Activated effector memory CD4-positive, alpha-beta T cell treated with anti-CD3 and anti-CD28 coated beads, Interleukin-2, amount 50 U/mL, for 16 hours (primary cell): ENCODE measurements at regions not wholly inside any gene's neighbourhood (a gene's known extent, or its start where the extent isn't known, plus 50 kb on each side); places are given as distances from the start of the nearest gene placed in this dataset.
A peak's percentile ranks its signal among the peaks of the same experiment; 100 is the strongest.
"Not testable (repeated sequence)": the region's sequence is repeated elsewhere in the genome, so short reads cannot be mapped to it uniquely, and the experiment has no call there.

Experiments used
- DNase-seq: peaks from one replicate; pipeline ENCODE4 v3.0.0-alpha.2; 2020

DNA sequence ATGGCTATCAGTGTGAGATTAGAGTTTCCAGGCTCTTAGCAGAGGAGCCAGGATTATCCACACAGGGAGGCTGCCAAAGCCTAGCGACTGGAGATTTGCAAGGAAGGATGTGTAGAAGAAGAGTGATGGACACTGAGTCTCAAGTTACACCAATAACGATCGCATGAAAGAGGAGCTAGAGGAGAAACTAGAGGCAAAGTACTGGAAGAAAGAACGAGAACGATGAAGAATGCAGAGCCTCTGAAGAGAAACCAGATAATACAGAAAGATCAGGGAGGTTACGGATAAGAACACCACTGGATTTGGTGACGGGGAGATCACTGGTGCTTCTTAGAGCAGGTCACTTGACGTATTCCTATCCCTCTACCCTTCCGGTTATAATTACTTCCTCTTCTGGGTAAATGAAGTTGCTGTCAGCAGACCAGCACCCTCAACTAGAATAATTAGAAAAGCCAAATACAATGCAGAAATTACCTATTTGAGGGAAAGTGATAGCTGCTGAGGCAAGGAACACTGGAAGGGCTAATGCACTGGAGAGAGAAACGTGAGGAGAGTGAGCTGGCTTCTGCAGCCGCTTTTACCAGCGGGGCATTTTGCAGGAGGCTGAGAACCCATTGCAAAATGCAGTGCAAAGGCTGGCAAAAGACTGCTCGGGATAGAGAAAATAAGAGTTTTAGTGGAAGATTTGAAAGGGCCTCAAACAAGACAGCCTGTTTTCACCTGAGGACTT lies 93.1 kb upstream of the HIF1A start:
- DNase-seq, result no peak

DNA sequence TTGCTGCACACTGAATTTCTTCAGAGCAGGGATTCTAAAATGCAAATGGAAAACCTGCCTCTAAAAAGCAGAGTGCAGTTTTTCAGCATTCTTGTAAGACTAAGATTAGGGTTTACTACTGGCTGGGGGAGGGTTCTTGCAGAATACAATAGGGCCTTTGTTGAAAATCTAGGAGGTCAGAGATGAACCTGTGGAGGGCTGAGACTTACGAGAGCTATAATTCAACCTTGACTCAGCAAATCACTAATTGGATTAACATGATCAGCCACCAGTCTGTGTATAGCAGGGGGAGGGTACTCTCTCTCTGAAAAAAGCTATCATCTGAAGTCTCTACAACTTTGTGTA lies 92.6 kb upstream of the HIF1A start:
- no peak for DNase-seq

DNA sequence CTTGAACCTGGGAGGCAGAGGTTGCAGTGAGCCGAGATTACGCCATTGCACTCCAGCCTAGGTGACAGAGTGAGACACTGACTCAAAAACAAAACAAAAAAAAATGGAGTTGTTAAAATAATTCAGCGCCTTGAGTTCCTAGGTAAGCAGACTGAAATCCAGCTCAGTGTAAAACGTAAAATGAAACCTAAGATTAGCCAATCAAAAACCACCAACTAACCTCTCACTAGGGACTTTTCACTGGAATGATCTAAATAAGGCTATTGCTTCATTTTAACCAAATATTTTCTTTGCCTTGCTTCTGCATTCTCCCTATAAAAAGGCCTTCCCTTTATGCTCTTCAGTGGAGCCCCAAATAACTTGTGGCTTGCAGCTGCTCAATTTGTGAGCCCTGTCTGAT lies 91.6 kb upstream of the HIF1A start:
- no peak for DNase-seq

DNA sequence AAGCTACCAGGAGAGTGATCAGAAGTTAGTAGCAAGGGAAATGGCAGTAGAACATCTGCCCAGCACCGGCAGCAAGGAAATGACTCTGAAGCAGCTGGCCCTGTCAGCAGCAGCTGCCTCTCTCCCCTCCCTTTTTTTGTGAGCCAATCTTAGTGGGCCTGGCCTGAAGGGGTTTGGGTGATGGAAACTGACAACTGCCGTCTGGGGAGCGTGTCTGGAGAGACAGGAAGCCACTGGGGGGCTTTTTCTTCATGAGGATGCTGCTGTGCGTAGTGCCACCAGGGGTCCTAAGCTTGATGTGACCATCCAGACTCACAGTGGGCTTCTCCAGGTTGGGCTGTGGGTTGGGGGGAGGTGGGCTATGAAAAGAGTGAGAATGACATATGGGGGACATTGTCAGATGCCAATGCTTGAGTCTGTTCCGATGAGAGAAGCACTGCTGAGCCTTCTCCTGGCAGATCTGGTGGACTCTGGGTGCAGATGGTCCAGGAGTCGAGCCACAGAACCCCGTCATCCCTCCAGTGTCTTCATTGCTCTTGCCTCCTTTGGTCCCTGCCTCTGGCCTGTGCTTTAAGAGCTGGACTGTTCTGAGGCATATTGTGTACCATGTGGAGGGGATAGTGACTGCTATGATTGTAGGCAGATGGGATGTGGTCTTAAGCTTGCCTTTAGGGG lies 87.6 kb upstream of the HIF1A start:
- no peak for DNase-seq

DNA sequence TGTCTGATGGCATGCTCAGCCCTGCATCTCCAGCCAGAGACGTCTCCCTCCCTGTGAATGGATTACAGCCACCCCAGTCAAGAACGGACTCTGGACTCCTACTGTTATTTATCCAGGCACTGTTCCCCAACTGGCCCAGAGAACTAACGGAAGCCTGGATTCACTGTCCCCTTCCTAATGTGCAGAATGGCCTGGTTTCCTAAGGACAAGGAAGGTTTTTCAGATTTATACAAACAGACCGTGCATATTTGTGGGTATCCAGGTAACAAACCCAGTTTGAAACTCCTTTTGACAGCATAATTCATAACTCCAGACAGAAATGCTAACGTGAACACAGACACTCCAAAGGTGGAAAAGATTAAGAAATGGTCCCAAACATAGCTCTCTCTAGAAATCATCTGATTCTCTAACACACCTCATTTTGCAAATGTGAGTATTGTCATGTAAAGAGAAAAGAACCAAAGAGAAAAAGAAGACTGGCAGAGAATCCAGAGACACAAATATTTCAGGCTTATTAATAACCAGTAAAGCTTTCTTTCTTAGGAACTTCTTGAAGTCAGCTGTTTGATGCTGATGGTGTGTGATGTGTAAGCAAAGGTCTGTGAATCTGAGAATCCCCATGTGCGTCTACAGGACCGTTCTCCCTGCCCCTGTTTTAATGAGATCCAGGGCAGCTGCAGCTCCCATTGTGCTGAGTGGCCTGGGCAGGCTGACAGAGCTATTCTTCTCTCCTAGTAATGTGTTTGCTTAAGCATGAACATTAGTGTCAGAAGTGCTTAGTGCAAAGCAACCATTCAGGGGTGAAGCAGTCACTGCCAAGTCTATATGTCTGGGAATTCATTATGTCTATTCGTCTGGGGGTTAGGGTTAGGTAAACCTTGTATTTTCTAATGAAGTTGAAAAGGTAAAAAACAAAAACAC lies 86.8 kb upstream of the HIF1A start:
- no peak for DNase-seq

GRCh38 chr14:61609191-61609843 lies 86.0 kb upstream of the HIF1A start:
- no peak for DNase-seq

DNA sequence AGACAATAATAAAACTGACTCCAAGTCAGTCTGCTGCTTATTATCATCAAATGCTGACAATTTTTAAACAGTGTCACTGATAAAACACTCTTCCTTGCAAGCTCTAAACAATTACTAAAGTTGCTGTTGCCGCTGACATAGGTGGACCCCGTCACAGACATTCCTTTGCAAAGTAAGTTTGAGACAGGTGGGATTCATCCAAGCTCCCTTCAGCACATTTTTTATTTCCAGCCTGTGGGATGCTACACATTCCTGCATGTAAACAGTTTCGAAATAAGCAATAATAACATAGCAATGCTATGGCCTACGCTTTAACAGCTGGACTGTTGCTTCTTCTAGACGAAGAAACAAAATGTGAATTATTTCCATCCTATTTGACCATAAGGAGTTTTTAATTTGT lies 85.4 kb upstream of the HIF1A start:
- no peak for DNase-seq

- no peak for DNase-seq
These were observed 84.4 kb upstream of the HIF1A start for GRCh38 chr14:61610900-61611299.

DNA sequence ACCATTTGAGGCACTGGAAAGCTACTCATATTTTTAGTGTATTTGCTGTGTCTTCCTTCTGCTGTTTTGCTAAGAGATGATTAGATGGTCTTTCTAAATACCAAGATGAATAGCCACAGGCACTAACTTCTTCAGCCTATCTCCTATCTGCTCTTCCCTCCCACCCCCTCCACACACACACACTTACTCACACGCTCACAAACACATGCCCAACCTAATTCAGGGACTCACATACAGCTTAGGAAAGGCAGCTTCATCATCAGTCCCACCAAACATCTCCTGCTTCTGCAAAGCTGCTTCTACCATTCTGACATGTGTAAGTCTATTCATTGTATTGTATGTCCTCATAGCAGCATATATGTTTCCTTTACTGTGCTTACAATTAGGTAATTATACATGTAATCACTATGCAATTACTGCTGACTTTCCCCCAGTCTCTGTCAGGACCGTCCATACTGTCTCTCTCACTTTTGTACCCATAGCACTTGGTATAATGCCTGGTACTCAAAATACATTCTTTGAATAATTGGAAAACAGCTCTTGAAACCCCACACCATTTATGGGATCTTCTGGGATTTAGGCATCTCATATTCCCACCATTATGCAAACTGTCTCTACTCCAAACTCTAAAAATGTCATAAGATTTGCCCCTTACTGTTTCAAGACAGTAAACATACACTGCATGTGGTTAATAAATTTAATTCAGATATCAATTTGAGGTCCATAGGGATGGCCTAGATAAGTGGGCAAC lies 83.3 kb upstream of the HIF1A start:
- DNase-seq, result no peak

- not testable (repeated sequence) for DNase-seq
These were observed 82.3 kb upstream of the HIF1A start for GRCh38 chr14:61613006-61613405.

DNA sequence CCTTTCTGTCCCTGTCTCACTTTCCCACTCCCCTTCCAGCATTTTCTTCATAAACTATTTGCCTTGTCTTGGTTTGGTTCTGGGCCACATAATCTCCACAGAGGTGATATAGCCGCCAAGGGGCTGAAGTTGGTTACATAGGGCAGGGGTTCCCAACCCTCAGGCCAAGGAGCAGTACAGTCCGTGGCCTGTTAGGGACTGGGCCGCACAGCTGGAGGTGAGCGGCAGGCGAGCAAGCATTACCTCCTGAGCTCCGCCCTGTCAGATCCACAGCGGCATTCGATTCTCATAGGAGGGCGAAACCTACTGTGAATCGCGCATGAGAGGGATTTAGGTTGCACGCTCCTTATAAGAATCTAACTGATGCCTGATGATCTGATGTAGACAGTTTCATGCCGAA lies 80.6 kb upstream of the HIF1A start:
- DNase-seq, result no peak

DNA sequence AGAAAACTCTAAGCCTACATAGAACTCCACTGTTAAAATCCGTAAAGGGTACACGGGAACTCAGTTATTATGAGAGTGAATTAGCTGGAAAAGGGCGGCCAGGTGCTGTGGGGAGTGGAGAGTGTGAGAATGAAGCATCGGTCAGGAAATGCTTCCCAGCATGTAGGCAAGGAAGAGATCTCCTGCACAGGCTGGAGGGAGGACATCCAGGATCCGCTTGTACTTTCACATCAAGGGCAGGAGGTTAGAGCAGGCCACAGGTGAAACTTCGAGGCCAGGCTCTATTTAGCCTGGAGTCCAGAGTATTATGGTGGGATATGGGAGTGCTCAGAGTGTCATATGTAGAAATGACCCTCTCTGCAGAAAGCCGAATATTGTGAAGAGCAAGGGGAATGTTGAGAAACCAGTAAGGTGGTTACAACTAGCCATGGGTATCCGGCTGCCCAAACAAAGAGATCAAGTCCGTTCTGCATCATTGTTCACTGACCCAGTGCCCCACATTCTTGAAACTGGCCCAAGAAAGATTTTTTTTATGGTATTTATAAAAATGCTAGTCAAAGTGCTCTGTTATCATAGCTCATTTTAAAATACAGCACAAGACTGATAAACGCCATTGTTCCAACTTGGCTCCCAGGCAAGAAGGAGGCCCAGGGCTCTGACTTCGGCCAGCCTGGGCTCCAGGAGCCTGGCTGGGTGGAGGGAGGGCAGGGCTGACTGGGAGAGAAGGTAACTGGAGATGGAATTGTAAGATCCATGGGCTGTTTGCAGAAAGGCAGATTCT lies 79.4 kb upstream of the HIF1A start:
- DNase-seq, result no peak

GRCh38 chr14:61616524-61617185 lies 78.7 kb upstream of the HIF1A start:
- DNase-seq, result no peak

- DNase-seq, result no peak
These were observed 76.9 kb upstream of the HIF1A start for GRCh38 chr14:61618448-61618847.

DNA sequence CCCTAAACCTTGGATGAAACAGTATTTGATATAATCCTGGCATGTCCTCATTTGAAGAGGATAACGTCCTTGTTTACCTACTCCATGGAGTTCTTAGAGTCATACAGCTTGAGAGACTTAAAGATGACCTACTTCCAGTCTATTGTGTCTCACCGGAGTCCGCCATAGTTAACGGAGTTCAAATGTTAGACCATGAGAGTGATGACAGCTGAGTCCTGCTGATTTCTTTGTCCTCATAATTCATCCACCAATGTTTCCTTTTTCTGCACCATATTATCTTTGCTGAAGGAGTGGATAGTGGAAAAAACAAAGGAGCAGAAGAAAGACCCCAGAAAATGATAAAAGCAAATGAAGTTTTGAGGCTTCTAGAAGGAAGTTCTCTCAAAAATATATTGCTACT lies 75.8 kb upstream of the HIF1A start:
- no peak for DNase-seq

GRCh38 chr14:61620130-61620946 lies 75.0 kb upstream of the HIF1A start:
- DNase-seq, result peak; percentile 67

- no peak for DNase-seq
These were observed 73.9 kb upstream of the HIF1A start for GRCh38 chr14:61621444-61621843.

DNA sequence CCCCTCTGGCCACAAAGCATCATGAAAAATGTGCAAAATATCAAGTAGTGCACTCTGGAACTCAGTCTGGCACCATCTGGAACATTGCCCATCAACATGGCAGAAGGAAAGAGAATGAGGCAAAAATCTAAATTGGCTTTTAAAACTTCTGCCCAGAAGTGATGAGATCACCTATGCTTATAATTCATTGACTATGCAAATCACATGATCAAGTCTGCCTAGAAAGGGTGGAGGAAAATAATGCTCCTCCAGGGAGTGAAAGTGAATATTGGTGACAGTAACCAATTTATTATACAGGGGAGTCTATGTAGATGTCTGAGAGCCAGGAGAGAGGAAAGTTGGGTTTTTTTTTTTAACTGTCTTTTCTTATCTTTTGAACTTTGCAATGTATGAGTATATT lies 73.3 kb upstream of the HIF1A start:
- DNase-seq, result no peak

DNA sequence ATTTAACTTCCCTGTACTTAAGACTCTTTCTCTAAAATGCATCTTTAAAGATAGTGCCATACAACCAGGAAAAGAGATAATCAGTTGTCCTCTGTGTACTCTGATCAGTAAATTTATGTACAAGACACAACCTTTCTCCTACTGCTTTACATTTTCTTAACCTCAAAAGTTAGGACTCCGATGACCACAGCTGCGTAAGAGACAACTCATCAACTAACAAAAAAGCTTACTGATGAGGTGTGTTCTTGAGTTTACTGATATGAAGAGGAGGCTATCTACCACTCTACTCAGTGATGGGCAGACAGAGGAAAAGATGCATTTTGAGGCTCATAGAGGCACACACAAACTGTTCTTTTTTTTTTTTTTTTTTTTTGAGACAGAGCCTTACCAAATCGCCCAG lies 71.4 kb upstream of the HIF1A start:
- no peak for DNase-seq

DNA sequence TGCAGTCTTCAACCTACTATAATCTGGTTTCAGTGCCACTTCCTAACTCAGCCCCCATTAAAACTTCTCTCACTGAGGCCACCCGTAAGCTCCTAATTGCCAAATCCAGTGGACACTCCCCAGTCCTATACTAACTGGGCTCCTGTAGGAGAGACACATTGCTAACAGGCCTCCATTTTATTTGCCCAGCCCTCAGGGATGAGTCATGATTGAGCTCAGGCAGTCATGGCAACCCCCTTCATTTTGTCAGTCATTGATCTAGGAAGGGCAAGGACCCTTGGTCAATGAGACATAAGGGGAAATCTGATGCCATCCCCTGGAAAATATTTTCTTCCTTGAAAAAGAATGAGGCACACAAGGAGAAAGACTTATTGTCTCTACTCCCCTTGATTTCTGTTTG lies 70.1 kb upstream of the HIF1A start:
- no peak for DNase-seq
